GM19397 (cell line): ENCODE measurements at regions not wholly inside any gene's neighbourhood (a gene's known extent, or its start where the extent isn't known, plus 50 kb on each side); places are given as distances from the start of the nearest gene placed in this dataset.
A peak's percentile ranks its signal among the peaks of the same experiment; 100 is the strongest.

Experiments used
- ATAC-seq: cut with Tn5 transposase; IDR thresholded peaks from one replicate; pipeline ENCODE4 v1.9.1; 2021; ENCODE audit warnings: mild to moderate bottlenecking, moderate library complexity; ENCODE audit not compliant: unreplicated experiment

GRCh38 chr13:105058517-105058916, 1476.9 kb downstream of the EFNB2 start:
- ATAC-seq, result no peak

- no peak for ATAC-seq
These were observed 1482.8 kb downstream of the EFNB2 start for GRCh38 chr13:105052711-105053110.

GRCh38 chr13:105050686-105051085, 1484.8 kb downstream of the EFNB2 start:
- no peak for ATAC-seq

GRCh38 chr13:105048677-105049076, 1486.8 kb downstream of the EFNB2 start:
- no peak for ATAC-seq

GRCh38 chr13:105047676-105048295, 1487.7 kb downstream of the EFNB2 start:
- no peak for ATAC-seq

- no peak for ATAC-seq
These were observed 1498.4 kb downstream of the EFNB2 start for GRCh38 chr13:105037110-105037509.

GRCh38 chr13:105035092-105035491, 1500.4 kb downstream of the EFNB2 start:
- no peak for ATAC-seq

GRCh38 chr13:105033999-105034398, 1501.5 kb downstream of the EFNB2 start:
- no peak for ATAC-seq

GRCh38 chr13:105031306-105031705, 1504.2 kb downstream of the EFNB2 start:
- no peak for ATAC-seq

- ATAC-seq, result no peak
These were observed 1504.6 kb downstream of the EFNB2 start for GRCh38 chr13:105030851-105031250.

GRCh38 chr13:105019073-105019472, 1516.4 kb downstream of the EFNB2 start:
- no peak for ATAC-seq

- ATAC-seq, result no peak
These were observed 1519.2 kb downstream of the EFNB2 start for GRCh38 chr13:105016266-105016665.

GRCh38 chr13:105008604-105009003, 1526.9 kb downstream of the EFNB2 start:
- ATAC-seq, result no peak

GRCh38 chr13:105007166-105007808, 1528.2 kb downstream of the EFNB2 start:
- ATAC-seq, result no peak

- no peak for ATAC-seq
These were observed 1539.4 kb downstream of the EFNB2 start for GRCh38 chr13:104996022-104996421.

- ATAC-seq, result no peak
These were observed 1541.8 kb downstream of the EFNB2 start for GRCh38 chr13:104993708-104994107.

GRCh38 chr13:104987621-104988020, 1547.8 kb downstream of the EFNB2 start:
- ATAC-seq, result no peak

GRCh38 chr13:104984296-104984818, 1551.1 kb downstream of the EFNB2 start:
- ATAC-seq, result peak; percentile 78

GRCh38 chr13:104983601-104984000, 1551.9 kb downstream of the EFNB2 start:
- ATAC-seq, result no peak

- no peak for ATAC-seq
These were observed 1554.9 kb downstream of the EFNB2 start for GRCh38 chr13:104980586-104980985.

GRCh38 chr13:104979281-104980030, 1556.0 kb downstream of the EFNB2 start:
- no peak for ATAC-seq

- no peak for ATAC-seq
These were observed 1558.5 kb downstream of the EFNB2 start for GRCh38 chr13:104976986-104977385.
